C4-2B (cell line): ENCODE measurements at regions not wholly inside any gene's neighbourhood (a gene's known extent, or its start where the extent isn't known, plus 50 kb on each side); places are given as distances from the start of the nearest gene placed in this dataset.

ENCODE experiments used
- H3K27ac ChIP-seq: fragments of 450-650 bp; 2 replicates; pipeline ENCODE4 v1.5.1; 2017
- ZFX ChIP-seq: fragments of 450-650 bp; IDR thresholded peaks from 2 replicates; pipeline ENCODE4 v1.6.1; 2017
- TF ChIP-seq, protein P1 (sequence below): fragments of 450-650 bp; conservative IDR thresholded peaks from 2 replicates; pipeline ENCODE4 v1.5.1; 2017; ENCODE audit warnings: mild to moderate bottlenecking

- TF ChIP-seq, protein P1, sequence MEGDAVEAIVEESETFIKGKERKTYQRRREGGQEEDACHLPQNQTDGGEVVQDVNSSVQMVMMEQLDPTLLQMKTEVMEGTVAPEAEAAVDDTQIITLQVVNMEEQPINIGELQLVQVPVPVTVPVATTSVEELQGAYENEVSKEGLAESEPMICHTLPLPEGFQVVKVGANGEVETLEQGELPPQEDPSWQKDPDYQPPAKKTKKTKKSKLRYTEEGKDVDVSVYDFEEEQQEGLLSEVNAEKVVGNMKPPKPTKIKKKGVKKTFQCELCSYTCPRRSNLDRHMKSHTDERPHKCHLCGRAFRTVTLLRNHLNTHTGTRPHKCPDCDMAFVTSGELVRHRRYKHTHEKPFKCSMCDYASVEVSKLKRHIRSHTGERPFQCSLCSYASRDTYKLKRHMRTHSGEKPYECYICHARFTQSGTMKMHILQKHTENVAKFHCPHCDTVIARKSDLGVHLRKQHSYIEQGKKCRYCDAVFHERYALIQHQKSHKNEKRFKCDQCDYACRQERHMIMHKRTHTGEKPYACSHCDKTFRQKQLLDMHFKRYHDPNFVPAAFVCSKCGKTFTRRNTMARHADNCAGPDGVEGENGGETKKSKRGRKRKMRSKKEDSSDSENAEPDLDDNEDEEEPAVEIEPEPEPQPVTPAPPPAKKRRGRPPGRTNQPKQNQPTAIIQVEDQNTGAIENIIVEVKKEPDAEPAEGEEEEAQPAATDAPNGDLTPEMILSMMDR, result no peak
- TF ChIP-seq ZFX, result no peak
- H3K27ac ChIP-seq, result no peak overlapping the region
Measured at GRCh38 chrX:10360116-10360515, 203.3 kb downstream of the CLCN4 start.

GRCh38 chrX:10365532-10366265 lies 208.9 kb downstream of the CLCN4 start:
- TF ChIP-seq, protein P1, result no peak
- TF ChIP-seq ZFX, result no peak
- H3K27ac ChIP-seq, result no peak overlapping the region

GRCh38 chrX:10367406-10367805 lies 210.6 kb downstream of the CLCN4 start:
- no peak overlapping the region for H3K27ac ChIP-seq
- no peak for TF ChIP-seq ZFX
- TF ChIP-seq, protein P1, result no peak

GRCh38 chrX:10370976-10371375 lies 214.2 kb downstream of the CLCN4 start:
- no peak overlapping the region for H3K27ac ChIP-seq
- TF ChIP-seq, protein P1, result no peak
- TF ChIP-seq ZFX, result no peak

DNA sequence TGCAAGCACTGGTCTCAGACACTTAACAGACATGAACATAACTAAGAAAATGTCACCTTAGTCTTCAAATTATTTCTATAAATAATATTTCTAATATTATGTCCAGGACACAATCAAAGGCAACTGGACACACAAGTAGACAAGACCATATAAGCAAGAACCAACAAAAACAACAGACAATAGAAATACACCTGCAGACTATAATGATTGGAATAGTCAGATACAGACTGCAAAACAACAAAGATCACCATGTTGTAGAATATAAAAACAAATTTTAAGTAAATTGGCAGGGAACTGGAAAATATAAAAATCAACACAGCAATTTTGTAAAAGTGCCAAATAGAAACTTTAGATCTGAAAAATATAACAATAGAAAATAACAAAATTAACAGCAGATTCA lies 220.7 kb downstream of the CLCN4 start:
- TF ChIP-seq ZFX, result no peak
- TF ChIP-seq, protein P1, result no peak
- no peak overlapping the region for H3K27ac ChIP-seq

DNA sequence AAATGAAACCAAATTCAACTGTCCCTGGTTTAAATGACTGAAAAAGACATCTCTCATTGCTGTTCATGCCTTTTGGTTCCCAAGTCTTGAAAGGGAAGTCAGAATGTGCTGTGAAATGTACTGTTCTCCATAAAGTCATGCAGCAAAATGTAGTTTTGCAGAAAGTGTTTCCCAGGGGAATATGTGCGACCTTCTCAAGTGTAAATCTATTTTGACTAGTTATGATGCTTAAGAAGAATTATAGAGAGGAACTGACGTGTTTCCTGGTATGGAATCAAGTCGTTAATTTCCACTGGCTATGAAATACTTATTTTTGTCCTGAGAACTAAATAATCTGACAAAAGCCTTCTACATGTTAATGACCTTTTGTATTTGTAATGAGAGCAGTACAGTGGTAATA lies 223.1 kb downstream of the CLCN4 start:
- TF ChIP-seq, protein P1, result no peak
- no peak for TF ChIP-seq ZFX
- H3K27ac ChIP-seq, result no peak overlapping the region

GRCh38 chrX:10380300-10380699 lies 223.5 kb downstream of the CLCN4 start:
- TF ChIP-seq ZFX, result no peak
- TF ChIP-seq, protein P1, result no peak
- H3K27ac ChIP-seq, result no peak overlapping the region
